Prostate gland (tissue), 2 donors: ENCODE measurements at regions not wholly inside any gene's neighbourhood (a gene's known extent, or its start where the extent isn't known, plus 50 kb on each side); places are given as distances from the start of the nearest gene placed in this dataset.
"Not testable (repeated sequence)": the region's sequence is repeated elsewhere in the genome, so short reads cannot be mapped to it uniquely, and the experiment has no call there.

ENCODE experiments used
- DNase-seq: peaks from one replicate; pipeline ENCODE4 v3.0.0-alpha.2; 2019; ENCODE audit warnings: low spot score
- H3K27ac ChIP-seq, 2 donors: fragments of 200-600 bp; sonication (generic); 2 replicates each; pipeline ENCODE4 v1.5.1; 2017 to 2019
- H3K27me3 ChIP-seq: fragments of 200-600 bp; sonication (generic); replicated peaks from 2 replicates; pipeline ENCODE4 v1.5.1; 2019; ENCODE audit not compliant: insufficient read depth
- H3K36me3 ChIP-seq, 2 donors: fragments of 200-600 bp; sonication (generic); 1 replicate in 1 of 2; 2 replicates in 1 of 2; pipeline versions ENCODE4 v1.5.1 to v1.8.1; 2017 to 2019
- H3K4me1 ChIP-seq: fragments of 200-600 bp; sonication (generic); replicated peaks from 2 replicates; pipeline ENCODE4 v1.5.1; 2019
- H3K4me3 ChIP-seq, 2 donors: fragments of 200-600 bp; sonication (generic); 2 replicates each; pipeline ENCODE4 v1.5.1; 2017 to 2019
- H3K9me3 ChIP-seq: fragments of 200-600 bp; sonication (generic); 2 replicates; pipeline ENCODE4 v1.5.1; 2017
- POLR2A ChIP-seq: fragments of 450-650 bp; IDR thresholded peaks from one replicate; pipeline ENCODE4 v1.6.1; 2016; ENCODE audit warnings: antibody characterized with exemption, mild to moderate bottlenecking
- POLR2AphosphoS5 ChIP-seq: sonication (generic); formaldehyde crosslinking; IDR thresholded peaks from one replicate; pipeline ENCODE4 v1.6.1; 2017; ENCODE audit warnings: antibody characterized with exemption
- WGBS: methylation state at CpG from one replicate; pipeline ENCODE4 v1.1.5; 2018; 5-methylcytosine and 5-hydroxymethylcytosine counted together
- intact Hi-C: fragments of 100-400 bp; cut with DNase I; formaldehyde crosslinking; loops from one replicate; pipeline ENCODE4 v1.14.2; 2022
- TF ChIP-seq, protein P1 (sequence below), 4 experiments: fragments of 200-600 bp in 2 of 4; fragments of 450-650 bp in 2 of 4; sonication (generic) in 2 of 4; IDR thresholded peaks; 1 replicate in 3 of 4; 2 replicates in 1 of 4; pipeline ENCODE4 v1.5.1; 2016 to 2019; ENCODE audit warnings: antibody characterized with exemption in 4 of 4, mild to moderate bottlenecking in 2 of 4, moderate library complexity in 2 of 4

- no peak overlapping the region for H3K4me3 ChIP-seq
- no peaks in the 10 kb centered on the region for H3K36me3 ChIP-seq
- no peak for DNase-seq
- no peaks in the 10 kb centered on the region for H3K27me3 ChIP-seq
- H3K27ac ChIP-seq, result no peak overlapping the region
- 53% methylated on average over 2 of the region's 2 CpGs for WGBS
- H3K4me1 ChIP-seq, result no peaks in the 10 kb centered on the region
- intact Hi-C loops, result no loop called here
- no peaks in the 10 kb centered on the region for H3K9me3 ChIP-seq
- TF ChIP-seq, protein P1, sequence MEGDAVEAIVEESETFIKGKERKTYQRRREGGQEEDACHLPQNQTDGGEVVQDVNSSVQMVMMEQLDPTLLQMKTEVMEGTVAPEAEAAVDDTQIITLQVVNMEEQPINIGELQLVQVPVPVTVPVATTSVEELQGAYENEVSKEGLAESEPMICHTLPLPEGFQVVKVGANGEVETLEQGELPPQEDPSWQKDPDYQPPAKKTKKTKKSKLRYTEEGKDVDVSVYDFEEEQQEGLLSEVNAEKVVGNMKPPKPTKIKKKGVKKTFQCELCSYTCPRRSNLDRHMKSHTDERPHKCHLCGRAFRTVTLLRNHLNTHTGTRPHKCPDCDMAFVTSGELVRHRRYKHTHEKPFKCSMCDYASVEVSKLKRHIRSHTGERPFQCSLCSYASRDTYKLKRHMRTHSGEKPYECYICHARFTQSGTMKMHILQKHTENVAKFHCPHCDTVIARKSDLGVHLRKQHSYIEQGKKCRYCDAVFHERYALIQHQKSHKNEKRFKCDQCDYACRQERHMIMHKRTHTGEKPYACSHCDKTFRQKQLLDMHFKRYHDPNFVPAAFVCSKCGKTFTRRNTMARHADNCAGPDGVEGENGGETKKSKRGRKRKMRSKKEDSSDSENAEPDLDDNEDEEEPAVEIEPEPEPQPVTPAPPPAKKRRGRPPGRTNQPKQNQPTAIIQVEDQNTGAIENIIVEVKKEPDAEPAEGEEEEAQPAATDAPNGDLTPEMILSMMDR (IDR thresholded peaks at IDR 0.05), result no peak
- TF ChIP-seq POLR2AphosphoS5 (no peak), POLR2A (no peak)
Observed at GRCh38 chr4:97028785-97029184, 1114.5 kb downstream of the STPG2 start.

DNA sequence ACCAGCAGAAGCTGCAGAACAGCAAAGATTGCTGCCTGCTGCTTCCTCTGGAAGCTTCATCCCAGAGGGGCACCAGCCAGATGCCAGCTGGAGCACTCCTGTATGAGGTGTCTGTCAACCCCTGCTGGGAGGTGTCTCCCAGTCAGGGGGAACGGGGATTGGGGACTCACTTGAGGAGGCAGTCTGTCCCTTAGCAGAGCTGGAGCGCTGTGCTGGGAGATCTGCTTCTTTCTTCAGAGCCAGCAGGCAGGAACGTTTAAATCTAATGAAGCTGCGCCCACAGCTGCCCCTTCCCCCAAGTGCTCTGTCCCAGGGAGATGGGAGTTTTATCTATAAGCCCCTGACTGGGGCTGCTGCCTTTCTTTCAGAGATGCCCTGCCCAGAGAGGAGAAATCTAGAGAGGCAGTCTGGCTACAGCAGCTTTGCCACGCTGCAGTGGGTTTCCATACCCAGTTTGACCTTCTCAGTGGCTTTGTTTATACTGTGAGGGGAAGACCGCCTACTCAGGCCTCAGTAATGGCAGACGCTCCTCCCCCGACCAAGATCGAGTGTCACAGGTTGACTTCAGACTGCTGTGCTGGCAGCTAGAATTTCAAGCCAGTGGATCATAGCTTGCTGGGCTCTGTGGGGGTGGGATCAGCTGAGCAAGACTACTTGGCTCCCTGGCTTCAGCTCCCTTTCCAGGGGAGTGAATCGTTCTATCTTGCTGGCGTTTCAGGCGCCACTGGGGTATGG, 1105.7 kb downstream of the STPG2 start:
- H3K36me3 ChIP-seq, intact Hi-C loops, DNase-seq, H3K27me3 ChIP-seq, H3K4me1 ChIP-seq, H3K27ac ChIP-seq, H3K4me3 ChIP-seq, H3K9me3 ChIP-seq: not testable (repeated sequence)
- WGBS, result 75% methylated on average over 12 of the region's 12 CpGs

- Histone ChIP-seq H3K9me3 (no peaks in the 10 kb centered on the region), H3K4me1 (no peaks in the 10 kb centered on the region), H3K27ac (no peak overlapping the region), H3K4me3 (no peak overlapping the region), H3K27me3 (no peaks in the 10 kb centered on the region), H3K36me3 (no peaks in the 10 kb centered on the region)
- 92% methylated on average over 9 of the region's 9 CpGs for WGBS
- TF ChIP-seq, protein P1 (IDR thresholded peaks at IDR 0.05), result no peak
- TF ChIP-seq POLR2AphosphoS5 (no peak), POLR2A (no peak)
- intact Hi-C loops, result no loop called here
- no peak for DNase-seq
Observed at GRCh38 chr4:97038146-97038516, 1105.1 kb downstream of the STPG2 start.

DNA sequence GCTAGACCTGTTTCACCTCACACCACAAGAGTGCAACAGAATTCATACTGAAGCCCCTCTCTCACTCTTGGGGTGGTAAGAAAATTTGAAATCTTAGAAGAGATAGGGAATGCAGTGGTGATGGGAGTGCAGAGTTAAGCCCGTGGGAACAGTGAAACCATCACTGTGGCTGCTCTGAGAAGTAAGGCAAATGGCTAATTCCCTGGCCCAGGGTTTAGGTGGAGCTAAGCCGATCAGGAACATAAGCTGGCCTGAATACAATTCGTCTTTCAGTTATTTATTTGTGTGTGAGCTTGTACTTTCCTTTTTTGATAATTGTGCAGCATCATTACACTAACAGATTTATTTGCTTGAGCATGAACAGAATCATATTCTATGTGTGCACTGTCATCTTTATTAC, 1070.6 kb downstream of the STPG2 start:
- Histone ChIP-seq H3K4me1 (no peaks in the 10 kb centered on the region), H3K9me3 (no peaks in the 10 kb centered on the region), H3K27ac (no peak overlapping the region), H3K27me3 (no peaks in the 10 kb centered on the region), H3K36me3 (no peaks in the 10 kb centered on the region), H3K4me3 (no peak overlapping the region)
- DNase-seq, result no peak
- WGBS, result 55% methylated on average over 3 of the region's 3 CpGs
- intact Hi-C loops, result no loop called here
- TF ChIP-seq, protein P1 (IDR thresholded peaks at IDR 0.05), result no peak
- no peak for TF ChIP-seq POLR2AphosphoS5
- no peak for TF ChIP-seq POLR2A

DNA sequence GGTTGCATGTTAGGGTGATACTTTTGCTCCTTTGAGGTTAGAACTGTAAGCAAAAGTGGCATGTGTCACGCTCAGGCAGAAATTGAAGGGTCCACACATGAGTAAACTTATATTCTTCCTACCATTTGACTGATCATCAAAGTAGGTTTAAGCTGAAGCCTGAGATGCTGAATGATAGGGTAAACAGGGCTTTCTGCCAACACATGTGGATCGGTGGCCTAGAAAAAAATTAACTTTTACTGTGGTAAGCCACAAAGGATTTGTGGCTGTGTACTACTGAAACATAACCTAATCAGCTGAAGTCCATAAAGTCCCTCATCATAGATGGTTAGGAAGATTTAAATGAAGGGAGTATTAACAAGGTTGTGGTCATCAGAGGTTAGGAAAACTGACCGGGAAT, 1070.1 kb downstream of the STPG2 start:
- WGBS, result 40% methylated on average over 3 of the region's 3 CpGs
- Histone ChIP-seq H3K27me3 (no peaks in the 10 kb centered on the region), H3K27ac (no peak overlapping the region), H3K36me3 (no peaks in the 10 kb centered on the region), H3K4me3 (no peak overlapping the region), H3K4me1 (no peaks in the 10 kb centered on the region), H3K9me3 (no peaks in the 10 kb centered on the region)
- TF ChIP-seq, protein P1 (IDR thresholded peaks at IDR 0.05), result no peak
- TF ChIP-seq POLR2AphosphoS5 (no peak), POLR2A (no peak)
- intact Hi-C loops, result no loop called here
- no peak for DNase-seq
